ENCODE measurements at regions not wholly inside any gene's neighbourhood (a gene's known extent, or its start where the extent isn't known, plus 50 kb on each side); places are given as distances from the start of the nearest gene placed in this dataset.
"Not testable (repeated sequence)": the region's sequence is repeated elsewhere in the genome, so short reads cannot be mapped to it uniquely, and the experiment has no call there.

- no peak for DNase-seq (ENCODE audit: low spot score)
Measured at GRCh38 chr1:194684636-194685035, 1498.2 kb upstream of the B3GALT2 start.

- no peak for DNase-seq (ENCODE audit: low spot score)
Measured at GRCh38 chr1:194658090-194658439, 1471.7 kb upstream of the B3GALT2 start.

- DNase-seq (ENCODE audit: low spot score): no peak
Measured at GRCh38 chr1:194654956-194655355, 1468.5 kb upstream of the B3GALT2 start.

- no peak for DNase-seq (ENCODE audit: low spot score)
Measured at GRCh38 chr1:194653385-194653784, 1467.0 kb upstream of the B3GALT2 start.

- DNase-seq (ENCODE audit: low spot score): no peak
Measured at GRCh38 chr1:194647118-194647517, 1460.7 kb upstream of the B3GALT2 start.

GRCh38 chr1:194644528-194644927, 1458.1 kb upstream of the B3GALT2 start:
- DNase-seq (ENCODE audit: low spot score): no peak

GRCh38 chr1:194640322-194640721, 1453.9 kb upstream of the B3GALT2 start:
- no peak for DNase-seq (ENCODE audit: low spot score)

- no peak for DNase-seq (ENCODE audit: low spot score)
Measured at GRCh38 chr1:194629011-194629410, 1442.6 kb upstream of the B3GALT2 start.

- no peak for DNase-seq (ENCODE audit: low spot score)
Measured at GRCh38 chr1:194624833-194625232, 1438.4 kb upstream of the B3GALT2 start.

- DNase-seq (ENCODE audit: low spot score): no peak
Measured at GRCh38 chr1:194618101-194618500, 1431.7 kb upstream of the B3GALT2 start.

- not testable (repeated sequence) for DNase-seq (ENCODE audit: low spot score)
Measured at GRCh38 chr1:194617272-194617671, 1430.9 kb upstream of the B3GALT2 start.

- DNase-seq (ENCODE audit: low spot score): no peak
Measured at GRCh38 chr1:194616835-194617234, 1430.4 kb upstream of the B3GALT2 start.

GRCh38 chr1:194602184-194602583, 1415.8 kb upstream of the B3GALT2 start:
- DNase-seq (ENCODE audit: low spot score): no peak

GRCh38 chr1:194600716-194601115, 1414.3 kb upstream of the B3GALT2 start:
- no peak for DNase-seq (ENCODE audit: low spot score)

- no peak for DNase-seq (ENCODE audit: low spot score)
Measured at GRCh38 chr1:194598098-194598497, 1411.7 kb upstream of the B3GALT2 start.

GRCh38 chr1:194586302-194586701, 1399.9 kb upstream of the B3GALT2 start:
- DNase-seq (ENCODE audit: low spot score): no peak

- no peak for DNase-seq (ENCODE audit: low spot score)
Measured at GRCh38 chr1:194584052-194584451, 1397.6 kb upstream of the B3GALT2 start.

- no peak for DNase-seq (ENCODE audit: low spot score)
Measured at GRCh38 chr1:194570476-194570875, 1384.1 kb upstream of the B3GALT2 start.

GRCh38 chr1:194568610-194569009, 1382.2 kb upstream of the B3GALT2 start:
- no peak for DNase-seq (ENCODE audit: low spot score)

- DNase-seq (ENCODE audit: low spot score): no peak
Measured at GRCh38 chr1:194548071-194548470, 1361.7 kb upstream of the B3GALT2 start.

GRCh38 chr1:194544012-194544411, 1357.6 kb upstream of the B3GALT2 start:
- DNase-seq (ENCODE audit: low spot score): no peak

- no peak for DNase-seq (ENCODE audit: low spot score)
Measured at GRCh38 chr1:194538453-194538852, 1352.0 kb upstream of the B3GALT2 start.

- no peak for DNase-seq (ENCODE audit: low spot score)
Measured at GRCh38 chr1:194537521-194537920, 1351.1 kb upstream of the B3GALT2 start.

- DNase-seq (ENCODE audit: low spot score): no peak
Measured at GRCh38 chr1:194535369-194535768, 1349.0 kb upstream of the B3GALT2 start.

GRCh38 chr1:194534784-194535183, 1348.4 kb upstream of the B3GALT2 start:
- no peak for DNase-seq (ENCODE audit: low spot score)

Measured in D341Med (cell line).